GM12872 (cell line): ENCODE measurements at regions not wholly inside any gene's neighbourhood (a gene's known extent, or its start where the extent isn't known, plus 50 kb on each side); places are given as distances from the start of the nearest gene placed in this dataset.

Experiments
- CTCF ChIP-seq: IDR thresholded peaks from 3 replicates; pipeline ENCODE4 v1.5.1; 2011; ENCODE audit warnings: low read depth, mild to moderate bottlenecking, low read length, moderate library complexity; ENCODE audit not compliant: insufficient read depth

GRCh38 chr2:103809941-103810441 lies 1043.9 kb upstream of the POU3F3 start:
- TF ChIP-seq CTCF, result no peak

GRCh38 chr2:103810875-103811274 lies 1043.0 kb upstream of the POU3F3 start:
- TF ChIP-seq CTCF, result no peak

GRCh38 chr2:103814016-103814415 lies 1039.9 kb upstream of the POU3F3 start:
- no peak for TF ChIP-seq CTCF

- TF ChIP-seq CTCF, result no peak
These were observed 1038.2 kb upstream of the POU3F3 start for GRCh38 chr2:103815731-103816130.

- TF ChIP-seq CTCF, result no peak
These were observed 1036.2 kb upstream of the POU3F3 start for GRCh38 chr2:103817746-103818145.

GRCh38 chr2:103818176-103818575 lies 1035.7 kb upstream of the POU3F3 start:
- TF ChIP-seq CTCF, result no peak

GRCh38 chr2:103819599-103819998 lies 1034.3 kb upstream of the POU3F3 start:
- TF ChIP-seq CTCF, result no peak

- TF ChIP-seq CTCF, result no peak
These were observed 1030.1 kb upstream of the POU3F3 start for GRCh38 chr2:103823847-103824246.
